CD4-positive, alpha-beta memory T cell (primary cell): ENCODE measurements at regions not wholly inside any gene's neighbourhood (a gene's known extent, or its start where the extent isn't known, plus 50 kb on each side); places are given as distances from the start of the nearest gene placed in this dataset.

Experiments
- CTCF ChIA-PET: fragments of 350-600 bp; sonication (Branson Sonifier 250); formaldehyde crosslinking; loops from one replicate; lab custom pipeline; 2021; ENCODE audit warnings: inconsistent platforms; ENCODE audit not compliant: partially characterized antibody; lab: Charles Lee
- POLR2A ChIA-PET: fragments of 350-600 bp; sonication (Branson Sonifier 250); formaldehyde crosslinking; loops from one replicate; lab custom pipeline; 2021; ENCODE audit not compliant: partially characterized antibody; lab: Charles Lee
- DNase-seq, 5 donors: peaks; one replicate each; pipeline versions ENCODE4 v3.0.0 to v3.0.0-alpha.2; 2020 to 2022; ENCODE audit warnings: mixed read lengths in 1 of 5
- H3K27ac ChIP-seq: one replicate; pipeline ENCODE4 v1.7.0; 2013; ENCODE audit warnings: low read depth, low read length
- H3K27me3 ChIP-seq: 2 replicates; pipeline ENCODE4 v1.7.0; 2013; ENCODE audit warnings: mild to moderate bottlenecking, low read length, moderate library complexity; ENCODE audit not compliant: insufficient read depth
- H3K36me3 ChIP-seq: 2 replicates; pipeline ENCODE4 v1.7.0; 2013; ENCODE audit warnings: mild to moderate bottlenecking, low read length, moderate library complexity; ENCODE audit not compliant: insufficient read depth
- H3K4me1 ChIP-seq: 2 replicates; pipeline ENCODE4 v1.7.0; 2013; ENCODE audit warnings: mild to moderate bottlenecking, low read length, moderate library complexity; ENCODE audit not compliant: insufficient read depth
- H3K4me3 ChIP-seq, 2 donors: one replicate each; pipeline ENCODE4 v1.7.0; 2013; ENCODE audit warnings: low read length in 2 of 2, mild to moderate bottlenecking in 1 of 2
- H3K9me3 ChIP-seq, 2 donors: one replicate each; pipeline ENCODE4 v1.7.0; 2013; ENCODE audit warnings: low read length in 2 of 2, control low read depth in 1 of 2; ENCODE audit not compliant: control insufficient read depth in 1 of 2
- H3K27ac Mint-ChIP-seq, 7 donors: one replicate each; pipeline ENCODE4 v1.8.0; 2020 to 2021; ENCODE audit warnings: mixed read lengths in 7 of 7, mild to moderate bottlenecking in 6 of 7, inconsistent platforms in 3 of 7, moderate library complexity in 3 of 7
- H3K27me3 Mint-ChIP-seq, 2 donors: one replicate each; pipeline ENCODE4 v1.8.0; 2020 to 2021; ENCODE audit warnings: mixed read lengths in 2 of 2
- H3K36me3 Mint-ChIP-seq, 2 donors: one replicate each; pipeline ENCODE4 v1.8.0; 2020 to 2021; ENCODE audit warnings: mixed read lengths in 2 of 2, inconsistent platforms in 1 of 2, mild to moderate bottlenecking in 1 of 2
- H3K4me1 Mint-ChIP-seq, 4 donors: one replicate each; pipeline ENCODE4 v1.8.0; 2020 to 2021; ENCODE audit warnings: mixed read lengths in 4 of 4, mild to moderate bottlenecking in 1 of 4
- H3K4me3 Mint-ChIP-seq, 8 donors: one replicate each; pipeline ENCODE4 v1.8.0; 2020 to 2021; ENCODE audit warnings: mixed read lengths in 8 of 8, mild to moderate bottlenecking in 7 of 8, moderate library complexity in 6 of 8, inconsistent platforms in 3 of 8
- H3K9me3 Mint-ChIP-seq, 8 donors: one replicate each; pipeline ENCODE4 v1.8.0; 2020 to 2021; ENCODE audit warnings: mixed read lengths in 8 of 8, mild to moderate bottlenecking in 5 of 8, inconsistent platforms in 3 of 8, moderate library complexity in 1 of 8
- intact Hi-C: fragments of 100-400 bp; cut with micrococcal nuclease; formaldehyde crosslinking; loops from one replicate; pipeline ENCODE4 v1.15.1; 2023

- CTCF ChIA-PET = no interaction called here
- Mint-ChIP-seq H3K27ac (no peak overlapping the region), H3K4me3 (no peak overlapping the region), H3K27me3 (no peaks in the 10 kb centered on the region), H3K9me3 (peaks cover 0 to 10% (median 3%) of the 10 kb centered on the region in 8 donors), H3K36me3 (no peaks in the 10 kb centered on the region), H3K4me1 (no peaks in the 10 kb centered on the region)
- Histone ChIP-seq H3K36me3 (no peaks in the 10 kb centered on the region), H3K4me3 (no peak overlapping the region), H3K27me3 (no peaks in the 10 kb centered on the region), H3K4me1 (no peaks in the 10 kb centered on the region), H3K27ac (no peak overlapping the region), H3K9me3 (no peaks in the 10 kb centered on the region)
- intact Hi-C loops = no loop called here
- no peak for DNase-seq
- POLR2A ChIA-PET = no interaction called here
Observed at GRCh38 chr3:182190056-182190455, 478.3 kb downstream of the SOX2 start.

GRCh38 chr3:182198345-182198744 is 486.6 kb downstream of the SOX2 start:
- Mint-ChIP-seq H3K9me3 (peaks cover 0 to 12% (median 0%) of the 10 kb centered on the region in 8 donors), H3K4me3 (no peak overlapping the region), H3K36me3 (no peaks in the 10 kb centered on the region), H3K4me1 (no peaks in the 10 kb centered on the region), H3K27ac (no peak overlapping the region), H3K27me3 (no peaks in the 10 kb centered on the region)
- Histone ChIP-seq H3K4me3 (no peak overlapping the region), H3K27me3 (no peaks in the 10 kb centered on the region), H3K9me3 (no peaks in the 10 kb centered on the region), H3K4me1 (no peaks in the 10 kb centered on the region), H3K27ac (no peak overlapping the region), H3K36me3 (no peaks in the 10 kb centered on the region)
- POLR2A ChIA-PET = no interaction called here
- CTCF ChIA-PET = no interaction called here
- intact Hi-C loops = no loop called here
- DNase-seq = no peak

- no peaks in the 10 kb centered on the region for H3K4me1 Mint-ChIP-seq
- DNase-seq = no peak
- ChIA-PET CTCF (no interaction called here), POLR2A (no interaction called here)
- Histone ChIP-seq H3K27ac (no peak overlapping the region), H3K36me3 (no peaks in the 10 kb centered on the region), H3K4me1 (no peaks in the 10 kb centered on the region), H3K27me3 (no peaks in the 10 kb centered on the region), H3K9me3 (no peaks in the 10 kb centered on the region), H3K4me3 (no peak overlapping the region)
- no peak overlapping the region for H3K27ac Mint-ChIP-seq
- H3K27me3 Mint-ChIP-seq = no peaks in the 10 kb centered on the region
- H3K9me3 Mint-ChIP-seq = peaks cover 0 to 12% (median 2%) of the 10 kb centered on the region in 8 donors
- no peaks in the 10 kb centered on the region for H3K36me3 Mint-ChIP-seq
- H3K4me3 Mint-ChIP-seq = no peak overlapping the region
- intact Hi-C loops = no loop called here
Observed at GRCh38 chr3:182201456-182202168, 489.9 kb downstream of the SOX2 start.

- H3K36me3 Mint-ChIP-seq = no peaks in the 10 kb centered on the region
- no peak overlapping the region for H3K27ac Mint-ChIP-seq
- Histone ChIP-seq H3K9me3 (no peaks in the 10 kb centered on the region), H3K27ac (no peak overlapping the region), H3K36me3 (no peaks in the 10 kb centered on the region), H3K27me3 (no peaks in the 10 kb centered on the region), H3K4me3 (no peak overlapping the region), H3K4me1 (no peaks in the 10 kb centered on the region)
- no peaks in the 10 kb centered on the region for H3K4me1 Mint-ChIP-seq
- ChIA-PET POLR2A (no interaction called here), CTCF (no interaction called here)
- H3K9me3 Mint-ChIP-seq = peaks cover 0 to 3% (median 0%) of the 10 kb centered on the region in 8 donors
- DNase-seq = no peak
- H3K27me3 Mint-ChIP-seq = no peaks in the 10 kb centered on the region
- H3K4me3 Mint-ChIP-seq = no peak overlapping the region
- intact Hi-C loops = no loop called here
Observed at GRCh38 chr3:182212479-182213076, 500.9 kb downstream of the SOX2 start.

GRCh38 chr3:182214416-182214815 is 502.7 kb downstream of the SOX2 start:
- H3K9me3 ChIP-seq = no peaks in the 10 kb centered on the region
- H3K36me3 Mint-ChIP-seq = no peaks in the 10 kb centered on the region
- intact Hi-C loops = no loop called here
- DNase-seq = no peak
- no peaks in the 10 kb centered on the region for H3K4me1 Mint-ChIP-seq
- H3K9me3 Mint-ChIP-seq = peaks cover 0 to 3% (median 0%) of the 10 kb centered on the region in 8 donors
- no peaks in the 10 kb centered on the region for H3K4me1 ChIP-seq
- H3K27ac Mint-ChIP-seq = no peak overlapping the region
- POLR2A ChIA-PET = no interaction called here
- no peak overlapping the region for H3K4me3 ChIP-seq
- no peak overlapping the region for H3K27ac ChIP-seq
- H3K4me3 Mint-ChIP-seq = no peak overlapping the region
- H3K36me3 ChIP-seq = no peaks in the 10 kb centered on the region
- H3K27me3 ChIP-seq = no peaks in the 10 kb centered on the region
- CTCF ChIA-PET = no interaction called here
- no peaks in the 10 kb centered on the region for H3K27me3 Mint-ChIP-seq

- intact Hi-C loops = no loop called here
- H3K4me1 Mint-ChIP-seq = no peaks in the 10 kb centered on the region
- no peaks in the 10 kb centered on the region for H3K4me1 ChIP-seq
- ChIA-PET CTCF (no interaction called here), POLR2A (no interaction called here)
- no peaks in the 10 kb centered on the region for H3K9me3 ChIP-seq
- H3K27ac Mint-ChIP-seq = no peak overlapping the region
- no peak overlapping the region for H3K27ac ChIP-seq
- H3K36me3 ChIP-seq = no peaks in the 10 kb centered on the region
- no peak overlapping the region for H3K4me3 ChIP-seq
- no peak overlapping the region for H3K4me3 Mint-ChIP-seq
- H3K9me3 Mint-ChIP-seq = peaks cover 0 to 2% (median 0%) of the 10 kb centered on the region in 8 donors
- no peaks in the 10 kb centered on the region for H3K36me3 Mint-ChIP-seq
- no peak for DNase-seq
- no peaks in the 10 kb centered on the region for H3K27me3 Mint-ChIP-seq
- H3K27me3 ChIP-seq = no peaks in the 10 kb centered on the region
Observed at GRCh38 chr3:182215881-182216280, 504.2 kb downstream of the SOX2 start.

GRCh38 chr3:182216311-182216970 is 504.7 kb downstream of the SOX2 start:
- Histone ChIP-seq H3K4me3 (no peak overlapping the region), H3K4me1 (no peaks in the 10 kb centered on the region), H3K36me3 (no peaks in the 10 kb centered on the region), H3K27ac (no peak overlapping the region), H3K27me3 (no peaks in the 10 kb centered on the region), H3K9me3 (no peaks in the 10 kb centered on the region)
- CTCF ChIA-PET = interaction anchor here (0.8 kb wide), 1 partner anchor 10 kb away, joined by 3 read pairs; no protein-coding TSS in a partner anchor
- no peaks in the 10 kb centered on the region for H3K36me3 Mint-ChIP-seq
- H3K9me3 Mint-ChIP-seq = peaks cover 0 to 2% (median 0%) of the 10 kb centered on the region in 8 donors
- H3K27me3 Mint-ChIP-seq = no peaks in the 10 kb centered on the region
- no peak for DNase-seq
- H3K27ac Mint-ChIP-seq = no peak overlapping the region
- no peaks in the 10 kb centered on the region for H3K4me1 Mint-ChIP-seq
- no peak overlapping the region for H3K4me3 Mint-ChIP-seq
- intact Hi-C loops = no loop called here
- POLR2A ChIA-PET = no interaction called here
